Panc1 (cell line): ENCODE measurements at regions not wholly inside any gene's neighbourhood (a gene's known extent, or its start where the extent isn't known, plus 50 kb on each side); places are given as distances from the start of the nearest gene placed in this dataset.
A peak's percentile ranks its signal among the peaks of the same experiment; 100 is the strongest.

Experiments
- ATAC-seq: fragments of 200-7000 bp; cut with Tn5 transposase; 2 replicates; pipeline ENCODE4 v1.9.1; 2020; ENCODE audit warnings: mild to moderate bottlenecking, moderate library complexity
- BruUV-seq: library from RNA; stranded (reverse); fragments of 400-500 nt; replicated peaks from 2 replicates; lab custom pipeline; 2021; lab: Mats Ljungman, UMichigan
- CTCF ChIA-PET: fragments of 300-600 bp; sonication (Branson Sonifier 250); formaldehyde crosslinking; loops from one replicate; lab custom pipeline; 2022; ENCODE audit warnings: antibody characterized with exemption; lab: Charles Lee
- POLR2A ChIA-PET: fragments of 300-600 bp; sonication (Branson Sonifier 250); formaldehyde crosslinking; loops from one replicate; lab custom pipeline; 2022; ENCODE audit warnings: antibody characterized with exemption; lab: Charles Lee
- DNase-seq: peaks from one replicate; pipeline ENCODE4 v3.0.0-alpha.2; 2010; ENCODE audit warnings: low read depth, low spot score
- H3K27ac ChIP-seq: 2 replicates; pipeline ENCODE4 v1.5.1; 2011; ENCODE audit warnings: mild to moderate bottlenecking, low read length, inconsistent platforms
- H3K27me3 ChIP-seq: fragments of 200-500 bp; sonication (Bioruptor generic); 2 replicates; pipeline ENCODE4 v1.6.0; 2014; ENCODE audit warnings: low read length, inconsistent platforms; ENCODE audit not compliant: control insufficient read depth, insufficient read depth
- H3K36me3 ChIP-seq: fragments of 200-500 bp; sonication (Bioruptor generic); 2 replicates; pipeline ENCODE4 v1.5.1; 2014; ENCODE audit warnings: inconsistent platforms, mild to moderate bottlenecking, low read length, moderate library complexity; ENCODE audit not compliant: control insufficient read depth, insufficient read depth
- H3K4me1 ChIP-seq: 2 replicates; pipeline ENCODE4 v1.5.1; 2011; ENCODE audit warnings: inconsistent platforms, mild to moderate bottlenecking, low read length, moderate library complexity; ENCODE audit not compliant: control insufficient read depth, insufficient read depth
- H3K4me3 ChIP-seq, 2 experiments: 2 replicates each; pipeline ENCODE4 v1.5.1; 2011 to 2012; ENCODE audit warnings: low read depth in 2 of 2, low read length in 2 of 2, mild to moderate bottlenecking in 2 of 2, inconsistent platforms in 1 of 2, moderate library complexity in 1 of 2
- H3K9me3 ChIP-seq: fragments of 200-500 bp; sonication (Bioruptor generic); 2 replicates; pipeline ENCODE4 v1.5.1; 2014; ENCODE audit warnings: low read depth, mild to moderate bottlenecking, inconsistent platforms, low read length, moderate library complexity; ENCODE audit not compliant: control insufficient read depth, insufficient read depth
- CTCF ChIP-seq: fragments of 450-650 bp; IDR thresholded peaks from 2 replicates; pipeline ENCODE4 v1.5.1; 2017; ENCODE audit warnings: mild to moderate bottlenecking
- POLR2AphosphoS5 ChIP-seq: IDR thresholded peaks from 2 replicates; pipeline ENCODE4 v1.6.1; 2012; ENCODE audit warnings: mild to moderate bottlenecking, low read depth, low read length, moderate library complexity
- SIN3A ChIP-seq: IDR thresholded peaks from 2 replicates; pipeline ENCODE4 v1.6.1; 2012; ENCODE audit warnings: low read depth, mild to moderate bottlenecking, low read length, moderate library complexity, borderline replicate concordance; ENCODE audit not compliant: insufficient read depth
- TCF7L2 ChIP-seq: IDR thresholded peaks from 2 replicates; pipeline ENCODE4 v1.6.1; 2011; ENCODE audit warnings: mild to moderate bottlenecking, low read depth, low read length, inconsistent platforms
- in situ Hi-C: cut with HindIII; loops from 2 replicates; pipeline ENCODE4 v1.10.0; 2016; ENCODE audit warnings: low sequenced_read_pairs, low pct_unique_long_range_greater_than_20kb
- intact Hi-C: fragments of 100-400 bp; cut with micrococcal nuclease; formaldehyde crosslinking; loops from one replicate; pipeline ENCODE4 v1.10.0; 2022; ENCODE audit not compliant: unreplicated experiment
- TF ChIP-seq, protein P1 (sequence below), 2 experiments: IDR thresholded peaks; 2 replicates each; pipeline ENCODE4 v1.6.1; 2011 to 2012; ENCODE audit warnings: low read depth in 2 of 2, control low read depth in 1 of 2, low read length in 1 of 2, mild to moderate bottlenecking in 1 of 2, moderate library complexity in 1 of 2; ENCODE audit not compliant: insufficient read depth in 1 of 2

GRCh38 chrX:79524642-79525041 lies 157.5 kb upstream of the ITM2A start:
- no peak for DNase-seq
- Histone ChIP-seq H3K4me3 (no peak overlapping the region), H3K27me3 (no peaks in the 10 kb centered on the region), H3K27ac (no peak overlapping the region), H3K36me3 (no peaks in the 10 kb centered on the region), H3K9me3 (no peaks in the 10 kb centered on the region), H3K4me1 (no peaks in the 10 kb centered on the region)
- no TSS peak for BruUV-seq
- in situ Hi-C loops = no loop called here
- CTCF ChIA-PET = no interaction called here
- no peak for ATAC-seq
- intact Hi-C loops = no loop called here
- POLR2A ChIA-PET = no interaction called here
- TF ChIP-seq TCF7L2 = no peak
- TF ChIP-seq CTCF = peak; percentile 29
- TF ChIP-seq SIN3A = no peak

DNA sequence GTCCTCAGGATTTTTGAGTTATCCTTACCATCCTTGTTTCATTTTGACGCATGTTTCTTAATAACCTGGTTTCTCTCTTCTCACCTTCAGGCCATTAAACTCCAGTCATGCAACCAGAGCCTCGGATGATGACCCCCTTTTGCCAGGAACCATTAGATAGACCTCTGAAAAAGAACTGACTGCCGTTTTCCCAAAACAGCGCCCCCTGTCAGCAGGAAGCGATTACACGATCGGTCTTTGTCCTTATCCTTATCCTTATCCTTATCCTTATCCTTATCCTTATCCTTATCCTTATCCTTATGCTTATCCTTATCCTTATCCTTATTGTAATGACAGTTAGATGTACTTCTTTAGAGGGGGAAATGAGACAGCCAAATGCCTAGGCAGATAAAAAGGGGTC lies 148.4 kb upstream of the ITM2A start:
- Histone ChIP-seq H3K27me3 (no peaks in the 10 kb centered on the region), H3K9me3 (no peaks in the 10 kb centered on the region), H3K4me1 (no peaks in the 10 kb centered on the region), H3K36me3 (no peaks in the 10 kb centered on the region), H3K4me3 (no peak overlapping the region), H3K27ac (no peak overlapping the region)
- in situ Hi-C loops (no loop called here), intact Hi-C loops (no loop called here)
- ATAC-seq = no peak
- TF ChIP-seq, protein P1, sequence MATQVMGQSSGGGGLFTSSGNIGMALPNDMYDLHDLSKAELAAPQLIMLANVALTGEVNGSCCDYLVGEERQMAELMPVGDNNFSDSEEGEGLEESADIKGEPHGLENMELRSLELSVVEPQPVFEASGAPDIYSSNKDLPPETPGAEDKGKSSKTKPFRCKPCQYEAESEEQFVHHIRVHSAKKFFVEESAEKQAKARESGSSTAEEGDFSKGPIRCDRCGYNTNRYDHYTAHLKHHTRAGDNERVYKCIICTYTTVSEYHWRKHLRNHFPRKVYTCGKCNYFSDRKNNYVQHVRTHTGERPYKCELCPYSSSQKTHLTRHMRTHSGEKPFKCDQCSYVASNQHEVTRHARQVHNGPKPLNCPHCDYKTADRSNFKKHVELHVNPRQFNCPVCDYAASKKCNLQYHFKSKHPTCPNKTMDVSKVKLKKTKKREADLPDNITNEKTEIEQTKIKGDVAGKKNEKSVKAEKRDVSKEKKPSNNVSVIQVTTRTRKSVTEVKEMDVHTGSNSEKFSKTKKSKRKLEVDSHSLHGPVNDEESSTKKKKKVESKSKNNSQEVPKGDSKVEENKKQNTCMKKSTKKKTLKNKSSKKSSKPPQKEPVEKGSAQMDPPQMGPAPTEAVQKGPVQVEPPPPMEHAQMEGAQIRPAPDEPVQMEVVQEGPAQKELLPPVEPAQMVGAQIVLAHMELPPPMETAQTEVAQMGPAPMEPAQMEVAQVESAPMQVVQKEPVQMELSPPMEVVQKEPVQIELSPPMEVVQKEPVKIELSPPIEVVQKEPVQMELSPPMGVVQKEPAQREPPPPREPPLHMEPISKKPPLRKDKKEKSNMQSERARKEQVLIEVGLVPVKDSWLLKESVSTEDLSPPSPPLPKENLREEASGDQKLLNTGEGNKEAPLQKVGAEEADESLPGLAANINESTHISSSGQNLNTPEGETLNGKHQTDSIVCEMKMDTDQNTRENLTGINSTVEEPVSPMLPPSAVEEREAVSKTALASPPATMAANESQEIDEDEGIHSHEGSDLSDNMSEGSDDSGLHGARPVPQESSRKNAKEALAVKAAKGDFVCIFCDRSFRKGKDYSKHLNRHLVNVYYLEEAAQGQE (IDR thresholded peaks at IDR 0.05; ENCODE audit: insufficient read depth in 1 of 2, low read depth in 2 of 2, low read length in 1 of 2) = no peak
- DNase-seq = no peak
- BruUV-seq = no TSS peak
- CTCF ChIA-PET = no interaction called here
- POLR2A ChIA-PET = no interaction called here

- POLR2A ChIA-PET = no interaction called here
Measured at GRCh38 chrX:79511799-79512198, 144.7 kb upstream of the ITM2A start.

More at GRCh38 chrX:79511799-79512198, 144.7 kb upstream of the ITM2A start:
- H3K9me3 ChIP-seq = no peaks in the 10 kb centered on the region
- no peak overlapping the region for H3K27ac ChIP-seq
- TF ChIP-seq, protein P1 (IDR thresholded peaks at IDR 0.05; ENCODE audit: insufficient read depth in 1 of 2, low read depth in 2 of 2, low read length in 1 of 2) = no peak
- no peak for TF ChIP-seq SIN3A
- no peak for TF ChIP-seq TCF7L2
- no peak for TF ChIP-seq POLR2AphosphoS5
- TF ChIP-seq CTCF = no peak
- no peaks in the 10 kb centered on the region for H3K36me3 ChIP-seq
- ATAC-seq (no peak), DNase-seq (no peak)
- intact Hi-C loops = no loop called here
- BruUV-seq = no TSS peak
- no peaks in the 10 kb centered on the region for H3K4me1 ChIP-seq
- in situ Hi-C loops = no loop called here
- CTCF ChIA-PET = no interaction called here
- H3K4me3 ChIP-seq = no peak overlapping the region
- no peaks in the 10 kb centered on the region for H3K27me3 ChIP-seq
